ENCODE measurements at regions not wholly inside any gene's neighbourhood (a gene's known extent, or its start where the extent isn't known, plus 50 kb on each side); places are given as distances from the start of the nearest gene placed in this dataset.

DNA sequence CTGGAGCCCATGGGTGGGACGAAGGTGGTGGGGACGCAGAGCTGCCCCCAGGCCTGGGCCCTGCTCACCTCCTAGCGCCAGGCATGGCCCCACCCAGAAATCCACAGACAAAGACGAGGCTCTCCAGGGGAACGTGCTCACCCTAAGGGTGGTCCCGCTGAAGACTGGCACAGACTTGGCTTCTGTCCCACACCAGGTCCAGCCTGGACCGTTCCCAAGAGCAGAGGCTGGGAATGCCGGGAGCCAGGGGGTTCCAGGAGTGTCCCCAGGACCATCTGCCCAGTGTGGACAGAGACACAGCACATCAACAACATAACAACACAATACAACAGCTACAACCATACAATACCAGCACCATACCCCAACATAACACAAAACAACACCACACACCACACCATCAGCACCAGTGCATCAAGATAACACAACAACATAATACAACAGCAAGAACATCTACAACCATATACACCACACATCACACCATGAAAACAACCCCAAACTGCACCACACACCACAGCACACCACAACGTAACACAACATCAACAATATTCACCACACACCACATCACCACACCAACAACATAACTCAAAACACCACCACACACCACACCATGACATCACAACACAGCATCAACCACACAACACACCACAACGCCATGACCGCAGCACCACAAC lies 329.6 kb downstream of the ADGRD1 start:
- TF ChIP-seq, protein P1, sequence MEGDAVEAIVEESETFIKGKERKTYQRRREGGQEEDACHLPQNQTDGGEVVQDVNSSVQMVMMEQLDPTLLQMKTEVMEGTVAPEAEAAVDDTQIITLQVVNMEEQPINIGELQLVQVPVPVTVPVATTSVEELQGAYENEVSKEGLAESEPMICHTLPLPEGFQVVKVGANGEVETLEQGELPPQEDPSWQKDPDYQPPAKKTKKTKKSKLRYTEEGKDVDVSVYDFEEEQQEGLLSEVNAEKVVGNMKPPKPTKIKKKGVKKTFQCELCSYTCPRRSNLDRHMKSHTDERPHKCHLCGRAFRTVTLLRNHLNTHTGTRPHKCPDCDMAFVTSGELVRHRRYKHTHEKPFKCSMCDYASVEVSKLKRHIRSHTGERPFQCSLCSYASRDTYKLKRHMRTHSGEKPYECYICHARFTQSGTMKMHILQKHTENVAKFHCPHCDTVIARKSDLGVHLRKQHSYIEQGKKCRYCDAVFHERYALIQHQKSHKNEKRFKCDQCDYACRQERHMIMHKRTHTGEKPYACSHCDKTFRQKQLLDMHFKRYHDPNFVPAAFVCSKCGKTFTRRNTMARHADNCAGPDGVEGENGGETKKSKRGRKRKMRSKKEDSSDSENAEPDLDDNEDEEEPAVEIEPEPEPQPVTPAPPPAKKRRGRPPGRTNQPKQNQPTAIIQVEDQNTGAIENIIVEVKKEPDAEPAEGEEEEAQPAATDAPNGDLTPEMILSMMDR (IDR thresholded peaks at IDR 0.05): no peak
- TF ChIP-seq POLR2A (IDR thresholded peaks at IDR 0.05): no peak
